ENCODE measurements at regions not wholly inside any gene's neighbourhood (a gene's known extent, or its start where the extent isn't known, plus 50 kb on each side); places are given as distances from the start of the nearest gene placed in this dataset.

DNA sequence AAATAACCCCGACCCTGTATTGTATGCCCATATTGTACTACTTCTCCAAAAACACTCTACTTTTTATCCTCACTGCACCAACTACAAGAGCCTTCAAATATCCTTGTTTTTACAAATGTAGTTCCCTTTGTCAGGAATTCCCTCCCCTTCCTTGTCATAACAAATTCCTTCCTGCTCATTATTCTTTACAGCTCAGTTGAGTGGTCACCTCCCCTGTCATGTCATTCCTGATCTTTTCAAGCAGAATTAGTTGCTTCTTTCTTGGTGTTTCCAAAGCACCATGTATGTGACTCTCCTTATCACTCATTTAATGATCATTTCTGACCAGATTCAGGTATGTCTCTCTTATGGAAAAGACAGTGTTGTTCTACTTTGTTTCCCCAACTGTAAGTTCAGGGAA is 194.2 kb upstream of the SMC2 start:
- TF ChIP-seq CTCF (IDR thresholded peaks at IDR 0.05) (no peak), POLR2A (IDR thresholded peaks at IDR 0.05) (no peak)

All from lower leg skin (tissue), 3 donors.